Esophagus muscularis mucosa (tissue), 4 donors: ENCODE measurements at regions not wholly inside any gene's neighbourhood (a gene's known extent, or its start where the extent isn't known, plus 50 kb on each side); places are given as distances from the start of the nearest gene placed in this dataset.

ENCODE experiments used
- DNase-seq: peaks from one replicate; pipeline ENCODE4 v3.0.0-alpha.2; 2017; ENCODE audit errors: extremely low spot score
- H3K27ac ChIP-seq, 4 donors: fragments of 200-600 bp; sonication (generic); replicated peaks in 1 of 4; 1 replicate in 3 of 4; 2 replicates in 1 of 4; pipeline ENCODE4 v1.5.1; 2016 to 2019; ENCODE audit warnings: mild to moderate bottlenecking in 1 of 4
- H3K27me3 ChIP-seq, 4 donors: fragments of 200-600 bp; sonication (generic); one replicate each; pipeline versions ENCODE4 v1.5.1 to v1.6.0; 2016 to 2019
- H3K36me3 ChIP-seq, 4 donors: fragments of 200-600 bp; sonication (generic); one replicate each; pipeline ENCODE4 v1.5.1; 2016 to 2019
- H3K4me1 ChIP-seq, 4 donors: fragments of 200-600 bp; sonication (generic); one replicate each; pipeline ENCODE4 v1.5.1; 2016 to 2019
- H3K4me3 ChIP-seq, 4 donors: fragments of 200-600 bp; sonication (generic); 1 replicate in 2 of 4; 2 replicates in 2 of 4; pipeline ENCODE4 v1.5.1; 2016 to 2019; ENCODE audit warnings: mild to moderate bottlenecking in 4 of 4, moderate library complexity in 1 of 4
- H3K9me3 ChIP-seq, 4 donors: fragments of 200-600 bp; sonication (generic); 1 replicate in 3 of 4; 2 replicates in 1 of 4; pipeline ENCODE4 v1.5.1; 2016 to 2019
- CTCF ChIP-seq, 3 experiments: fragments of 200-600 bp in 2 of 3; fragments of 450-650 bp in 1 of 3; sonication (generic) in 2 of 3; IDR thresholded peaks; one replicate each; pipeline ENCODE4 v1.5.1; 2017 to 2019; ENCODE audit warnings: antibody characterized with exemption in 3 of 3, mild to moderate bottlenecking in 2 of 3, moderate library complexity in 1 of 3
- EP300 ChIP-seq: sonication (generic); formaldehyde crosslinking; IDR thresholded peaks from one replicate; pipeline ENCODE4 v1.6.1; 2017; ENCODE audit warnings: antibody characterized with exemption
- POLR2A ChIP-seq: fragments of 450-650 bp; IDR thresholded peaks from one replicate; pipeline ENCODE4 v1.6.1; 2017; ENCODE audit warnings: antibody characterized with exemption, moderate library complexity, mild to moderate bottlenecking, low read depth
- POLR2AphosphoS5 ChIP-seq, 2 donors: sonication (generic); formaldehyde crosslinking; IDR thresholded peaks; one replicate each; pipeline ENCODE4 v1.6.1; 2017; ENCODE audit warnings: antibody characterized with exemption in 2 of 2
- WGBS: methylation state at CpG from one replicate; pipeline ENCODE4 v1.1.5; 2018; 5-methylcytosine and 5-hydroxymethylcytosine counted together
- intact Hi-C: fragments of 100-400 bp; cut with DNase I; formaldehyde crosslinking; loops from one replicate; pipeline ENCODE4 v1.15.1; 2023

GRCh38 chr2:144229296-144229695 is 290.6 kb downstream of the ZEB2 start:
- intact Hi-C loops: no loop called here
- Histone ChIP-seq H3K27me3 (no peaks in the 10 kb centered on the region), H3K4me3 (no peak overlapping the region), H3K4me1 (no peaks in the 10 kb centered on the region), H3K36me3 (no peaks in the 10 kb centered on the region), H3K27ac (no peak overlapping the region), H3K9me3 (no peaks in the 10 kb centered on the region)
- 89% methylated on average over 1 of the region's 1 CpG for WGBS
- no peak for DNase-seq
- TF ChIP-seq CTCF (IDR thresholded peaks at IDR 0.05) (no peak), POLR2AphosphoS5 (IDR thresholded peaks at IDR 0.05) (no peak), POLR2A (no peak), EP300 (no peak)

- no peaks in the 10 kb centered on the region for H3K9me3 ChIP-seq
- 92% methylated on average over 2 of the region's 2 CpGs for WGBS
- TF ChIP-seq EP300: no peak
- no peak for TF ChIP-seq CTCF (IDR thresholded peaks at IDR 0.05)
- no peak for TF ChIP-seq POLR2AphosphoS5 (IDR thresholded peaks at IDR 0.05)
- TF ChIP-seq POLR2A: no peak
- H3K4me1 ChIP-seq: no peaks in the 10 kb centered on the region
- no peaks in the 10 kb centered on the region for H3K36me3 ChIP-seq
- intact Hi-C loops: no loop called here
- no peaks in the 10 kb centered on the region for H3K27me3 ChIP-seq
- H3K4me3 ChIP-seq: no peak overlapping the region
- H3K27ac ChIP-seq: no peak overlapping the region
- DNase-seq: no peak
Observed at GRCh38 chr2:144227427-144228105, 292.4 kb downstream of the ZEB2 start.

GRCh38 chr2:144225076-144225475 is 294.8 kb downstream of the ZEB2 start:
- Histone ChIP-seq H3K27me3 (no peaks in the 10 kb centered on the region), H3K27ac (no peak overlapping the region), H3K4me1 (no peaks in the 10 kb centered on the region), H3K9me3 (no peaks in the 10 kb centered on the region), H3K4me3 (no peak overlapping the region), H3K36me3 (no peaks in the 10 kb centered on the region)
- no peak for TF ChIP-seq CTCF (IDR thresholded peaks at IDR 0.05)
- DNase-seq: no peak
- intact Hi-C loops: no loop called here

GRCh38 chr2:144224472-144224871 is 295.4 kb downstream of the ZEB2 start:
- Histone ChIP-seq H3K4me3 (no peak overlapping the region), H3K27me3 (no peaks in the 10 kb centered on the region), H3K27ac (no peak overlapping the region), H3K9me3 (no peaks in the 10 kb centered on the region), H3K36me3 (no peaks in the 10 kb centered on the region), H3K4me1 (no peaks in the 10 kb centered on the region)
- intact Hi-C loops: no loop called here
- no peak for DNase-seq
- TF ChIP-seq EP300: no peak
- TF ChIP-seq POLR2A: no peak
- TF ChIP-seq POLR2AphosphoS5 (IDR thresholded peaks at IDR 0.05): no peak
- no peak for TF ChIP-seq CTCF (IDR thresholded peaks at IDR 0.05)
- 92% methylated on average over 3 of the region's 3 CpGs for WGBS

- Histone ChIP-seq H3K9me3 (no peaks in the 10 kb centered on the region), H3K36me3 (no peaks in the 10 kb centered on the region), H3K4me3 (no peak overlapping the region), H3K27ac (no peak overlapping the region), H3K4me1 (no peaks in the 10 kb centered on the region), H3K27me3 (no peaks in the 10 kb centered on the region)
- WGBS: 90% methylated on average over 1 of the region's 1 CpG
- intact Hi-C loops: no loop called here
- TF ChIP-seq POLR2AphosphoS5 (IDR thresholded peaks at IDR 0.05) (no peak), EP300 (no peak), CTCF (IDR thresholded peaks at IDR 0.05) (no peak), POLR2A (no peak)
- DNase-seq: no peak
Observed at GRCh38 chr2:144219979-144220378, 299.9 kb downstream of the ZEB2 start.
